NCI-H187 (cell line): ENCODE measurements at regions not wholly inside any gene's neighbourhood (a gene's known extent, or its start where the extent isn't known, plus 50 kb on each side); places are given as distances from the start of the nearest gene placed in this dataset.

ENCODE experiments used
- DNase-seq, 2 experiments: peaks; one replicate each; lab custom pipeline; 2025; lab: John Stamatoyannopoulos, UW

DNA sequence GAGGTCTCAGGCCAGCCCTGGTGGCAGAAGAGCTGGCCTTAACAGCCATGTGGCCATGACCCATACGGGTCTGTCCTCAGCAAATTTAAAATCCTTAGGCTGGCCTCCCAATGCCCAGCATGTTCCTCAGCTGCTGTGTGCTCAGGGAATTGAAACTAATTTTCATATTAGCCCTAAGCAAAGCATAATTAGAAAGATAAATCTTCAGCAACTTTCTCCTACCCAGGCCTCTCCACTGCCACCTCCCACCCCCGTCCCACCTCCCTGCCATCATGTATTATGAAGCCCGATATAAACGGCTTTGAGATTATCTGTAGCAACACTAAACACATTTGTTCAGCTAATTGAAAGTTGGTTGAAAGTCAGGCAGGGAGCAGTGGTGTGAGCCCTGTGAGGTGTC, 178.8 kb upstream of the NTM start:
- DNase-seq, result no peak

DNA sequence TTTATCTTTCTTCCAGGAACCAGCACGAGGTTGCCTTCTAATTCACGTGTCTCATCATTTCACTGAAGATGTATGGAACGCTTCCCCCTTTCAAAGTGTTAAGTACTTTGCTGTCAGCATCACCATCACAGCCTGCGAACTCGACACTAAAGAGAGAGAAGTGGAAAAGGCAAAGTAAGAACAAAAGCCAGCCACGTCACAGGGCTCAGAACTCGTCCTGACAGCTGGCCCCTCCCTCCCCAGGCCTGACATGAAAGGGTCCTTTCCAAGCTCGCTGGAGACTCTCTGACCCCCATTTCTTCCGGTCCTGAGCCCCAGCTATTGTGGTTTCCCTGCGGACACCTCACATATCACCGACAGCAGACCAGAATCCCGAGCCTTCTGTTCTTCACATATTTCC, 177.8 kb upstream of the NTM start:
- DNase-seq, result no peak

DNA sequence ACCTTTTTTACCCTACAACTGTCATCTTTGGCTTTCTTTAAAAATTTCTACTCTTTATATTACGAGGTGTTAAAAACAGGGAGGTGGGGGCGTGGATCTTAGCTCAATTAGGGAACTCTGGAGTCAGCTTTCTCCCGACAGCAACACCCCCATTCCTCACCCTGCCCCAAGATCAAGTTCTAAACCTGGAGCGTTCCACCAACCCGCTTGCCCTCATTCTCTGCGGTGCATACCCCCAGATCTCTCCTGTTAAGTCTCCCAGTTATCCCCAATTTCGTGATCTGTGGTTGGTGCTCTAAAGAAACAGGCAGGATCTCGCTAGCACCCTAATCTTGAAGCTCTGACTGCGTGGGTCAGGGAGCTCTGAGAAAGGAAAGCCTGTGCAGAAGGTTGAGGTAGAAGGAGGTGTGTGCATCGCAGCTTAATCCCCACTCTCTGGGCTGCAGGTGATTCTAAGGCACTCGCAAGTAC, 177.3 kb upstream of the NTM start:
- no peak for DNase-seq

DNA sequence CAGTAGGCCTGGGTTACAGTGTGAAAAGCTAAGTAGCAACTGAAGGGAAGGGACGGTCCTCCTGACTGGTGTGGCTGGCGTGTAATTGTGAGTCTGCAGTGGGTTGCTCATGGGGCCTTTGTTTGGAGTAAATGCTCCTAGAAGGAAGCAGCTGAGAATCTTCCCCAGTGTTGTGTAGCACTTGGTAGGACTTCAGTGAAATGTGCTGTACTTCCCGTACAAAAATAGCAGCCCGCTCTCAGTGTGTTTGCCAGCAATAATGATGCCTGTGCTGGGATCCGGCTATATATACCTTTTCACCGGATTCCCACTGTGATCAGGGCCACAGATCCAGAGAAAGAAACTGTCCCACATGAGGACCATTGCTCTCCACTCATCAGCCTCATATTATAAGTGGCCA, 175.7 kb upstream of the NTM start:
- no peak for DNase-seq

DNA sequence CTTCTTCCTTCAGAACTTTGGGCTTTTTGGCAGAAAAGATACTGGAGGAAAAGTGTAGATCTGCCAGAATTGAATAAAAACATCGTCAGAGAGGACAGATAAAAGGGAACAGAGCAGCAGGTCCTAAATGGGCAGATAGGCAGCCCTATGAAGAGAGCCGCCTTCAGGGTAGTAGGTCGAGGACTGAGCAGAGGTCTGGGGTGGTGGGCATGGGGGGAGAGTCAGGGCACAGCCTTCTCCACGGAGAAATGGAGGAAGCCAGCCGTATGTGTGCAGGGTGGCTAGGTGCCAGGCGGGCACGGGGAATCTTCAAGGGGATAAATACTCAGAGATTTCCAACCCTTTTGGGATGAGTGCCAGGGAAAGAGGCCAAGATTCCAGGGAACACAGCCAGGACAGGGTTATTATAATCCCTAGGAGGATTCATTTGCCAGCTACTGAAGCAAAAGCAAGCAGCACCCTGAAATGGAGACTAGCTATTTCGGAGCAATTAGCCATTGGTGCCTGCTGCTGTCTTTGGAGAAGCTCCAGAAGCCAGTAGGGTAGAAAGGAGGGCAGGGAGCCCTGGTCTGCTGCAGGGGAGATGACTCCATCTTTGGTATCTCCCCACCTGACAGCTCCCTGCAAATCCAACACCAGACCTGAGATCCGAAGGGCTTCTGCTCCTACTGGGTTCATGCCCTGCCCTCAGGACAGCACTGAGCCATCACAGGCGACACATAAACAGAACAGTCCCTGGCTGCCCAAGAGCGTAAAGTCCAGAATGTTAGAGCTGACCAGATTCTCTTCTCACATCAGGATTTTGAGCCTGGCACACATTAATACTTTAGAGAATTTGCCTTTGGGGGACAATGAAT, 174.5 kb upstream of the NTM start:
- no peak for DNase-seq

DNA sequence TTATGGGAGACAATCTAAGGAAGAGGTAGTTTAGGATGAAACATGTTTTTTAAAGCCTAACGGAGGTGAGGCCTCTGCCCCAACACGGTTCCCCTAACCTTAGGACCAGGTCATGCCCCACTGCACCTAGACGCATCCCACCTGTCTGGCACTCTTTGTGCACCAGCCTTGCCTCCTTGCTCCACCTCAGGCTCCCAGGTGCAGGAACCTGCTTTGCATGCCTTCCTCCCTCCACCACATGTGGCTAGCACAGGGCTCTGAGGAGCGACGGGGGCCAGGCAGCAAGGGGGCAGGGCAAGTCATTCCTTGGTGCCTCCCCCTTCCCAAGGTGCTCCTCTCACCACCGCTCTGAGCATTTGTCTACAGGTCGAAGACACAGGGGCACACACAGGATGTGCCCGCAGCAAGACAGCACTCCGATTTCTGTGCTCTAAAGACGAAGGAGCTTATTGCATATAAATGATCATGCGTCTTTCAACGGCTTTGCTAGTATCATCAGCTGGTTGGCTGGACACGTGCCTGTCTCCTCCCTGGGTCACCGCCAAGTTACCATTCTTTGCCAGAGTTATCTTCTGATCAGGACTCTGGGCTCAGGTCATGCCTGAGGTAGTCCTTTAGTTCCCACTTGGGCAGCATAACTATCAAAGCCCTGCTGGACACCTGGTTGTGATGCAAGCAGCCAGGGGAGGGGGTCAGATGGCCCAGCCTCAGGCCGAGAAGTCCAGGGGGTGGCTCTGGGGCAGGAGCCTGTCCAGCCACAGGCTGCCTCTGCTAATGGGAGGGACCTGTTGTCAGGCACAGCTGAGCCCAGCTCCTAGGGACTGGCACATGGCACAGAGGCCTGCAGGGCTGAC, 172.0 kb upstream of the NTM start:
- no peak for DNase-seq

DNA sequence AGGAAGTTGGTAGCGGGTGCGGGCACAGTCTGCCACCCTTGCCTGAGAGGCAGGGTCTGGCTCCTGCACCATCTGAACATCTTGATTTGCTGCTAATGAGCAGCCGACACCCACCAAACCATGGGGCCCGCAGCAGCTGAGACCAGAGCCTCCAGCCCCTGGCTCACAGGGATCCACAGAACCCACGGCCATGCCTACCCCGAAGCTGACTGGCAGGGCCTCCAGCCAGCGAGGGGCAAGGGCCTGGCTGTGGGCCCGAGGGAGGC, 171.5 kb upstream of the NTM start:
- no peak for DNase-seq

DNA sequence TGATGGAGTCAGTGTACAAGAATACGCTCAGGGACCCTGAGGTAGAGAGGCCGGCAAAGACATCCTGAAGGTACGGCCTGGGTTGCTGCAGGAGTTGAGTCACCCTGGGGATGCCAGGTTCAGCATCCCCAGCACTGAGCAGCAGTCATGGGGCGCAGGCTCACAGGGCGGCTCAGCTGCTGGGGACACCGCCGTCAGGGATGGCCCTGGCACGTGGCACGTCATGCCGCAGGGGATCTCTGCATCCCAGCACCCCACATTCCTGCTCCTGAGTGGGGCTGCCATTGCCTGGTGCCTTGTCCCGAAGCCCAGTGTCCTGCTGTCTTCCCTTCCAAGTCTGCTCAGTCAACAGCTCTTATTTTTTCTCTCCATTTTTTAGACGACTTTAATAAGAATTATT, 168.7 kb upstream of the NTM start:
- no peak for DNase-seq

DNA sequence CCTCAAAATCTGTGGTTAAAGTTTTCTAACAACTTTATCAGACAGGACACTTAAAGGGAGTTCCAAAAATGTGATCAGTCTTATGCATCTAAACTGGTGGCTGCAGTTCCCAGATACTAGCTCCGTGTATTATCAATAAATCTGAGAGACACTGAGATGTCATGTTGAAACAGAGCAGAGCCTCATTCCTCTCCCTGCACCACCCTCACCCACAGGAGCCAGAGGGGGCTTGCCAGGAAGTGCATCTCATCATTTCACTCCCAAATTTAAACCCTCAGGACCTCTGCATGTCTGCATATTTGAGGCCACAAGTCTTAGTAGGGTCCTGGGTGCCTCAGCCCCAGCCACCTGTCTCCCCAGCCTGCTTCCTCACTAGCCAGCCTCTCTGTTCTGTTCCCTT, 167.4 kb upstream of the NTM start:
- no peak for DNase-seq

DNA sequence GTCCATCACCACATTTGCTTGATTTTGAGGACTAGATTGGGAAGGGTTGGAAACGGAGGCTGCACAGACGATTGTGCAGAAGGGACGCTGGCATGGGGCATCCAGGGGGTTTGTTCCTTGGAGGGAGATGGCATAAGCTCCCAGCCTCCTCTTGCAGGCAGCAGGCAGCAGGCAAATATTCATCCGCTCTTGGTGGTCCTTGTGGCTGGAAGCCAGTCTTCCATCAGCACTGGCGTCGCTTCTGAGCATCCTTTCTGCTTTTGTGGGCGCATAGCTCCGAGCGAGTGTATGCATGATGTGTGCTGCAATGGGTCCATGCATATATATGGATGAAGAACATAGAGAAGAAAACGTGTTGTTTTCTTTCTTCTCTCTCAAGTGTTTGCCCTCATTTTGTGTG, 166.1 kb upstream of the NTM start:
- DNase-seq, result no peak

DNA sequence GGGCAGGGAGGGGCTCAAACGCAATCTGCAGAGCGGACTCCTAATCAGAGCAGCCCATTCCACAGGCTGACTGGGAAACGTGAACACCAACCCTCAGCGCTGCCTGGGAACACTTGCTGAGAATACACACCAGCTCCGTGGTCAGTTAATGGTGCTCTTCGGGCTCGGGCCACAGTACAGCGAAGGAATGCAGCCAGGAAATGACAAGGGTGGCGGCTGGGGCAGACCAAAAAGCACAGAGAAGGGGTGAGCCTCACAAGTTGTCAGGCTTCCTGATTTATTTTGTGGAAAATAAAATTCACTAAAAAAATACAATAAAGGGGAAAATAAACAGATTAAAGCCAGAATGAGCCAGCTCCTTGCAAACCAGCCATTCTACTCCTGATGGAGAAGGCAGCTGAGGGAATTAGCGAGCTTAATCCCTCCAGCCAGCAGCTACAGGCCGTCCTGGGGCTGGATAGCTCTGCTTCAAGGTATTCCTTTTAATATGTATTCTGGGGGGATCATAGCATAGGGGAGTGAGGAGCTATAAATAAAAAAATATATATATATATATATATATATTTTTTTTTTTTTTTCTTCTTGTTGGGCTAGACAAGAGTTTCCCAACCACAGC, 165.5 kb upstream of the NTM start:
- no peak for DNase-seq

DNA sequence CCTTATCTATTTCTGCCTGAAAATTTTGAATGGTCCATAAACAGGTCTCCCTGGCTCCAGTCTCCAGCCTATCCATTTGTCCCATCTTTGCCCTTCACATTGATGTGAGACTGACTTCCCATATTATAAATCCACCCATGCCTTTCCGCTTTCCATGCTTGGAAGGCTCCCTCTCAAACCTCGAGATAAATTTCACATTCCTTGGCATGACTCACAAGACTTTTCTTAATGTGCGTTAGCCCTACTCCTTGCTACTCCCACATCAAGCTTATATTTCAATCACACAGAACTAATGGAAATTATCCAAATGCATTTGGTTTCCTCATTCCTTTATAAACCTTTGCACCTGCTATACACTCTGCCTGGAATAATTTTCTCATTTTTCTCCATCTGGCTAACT, 163.7 kb upstream of the NTM start:
- DNase-seq, result no peak

DNA sequence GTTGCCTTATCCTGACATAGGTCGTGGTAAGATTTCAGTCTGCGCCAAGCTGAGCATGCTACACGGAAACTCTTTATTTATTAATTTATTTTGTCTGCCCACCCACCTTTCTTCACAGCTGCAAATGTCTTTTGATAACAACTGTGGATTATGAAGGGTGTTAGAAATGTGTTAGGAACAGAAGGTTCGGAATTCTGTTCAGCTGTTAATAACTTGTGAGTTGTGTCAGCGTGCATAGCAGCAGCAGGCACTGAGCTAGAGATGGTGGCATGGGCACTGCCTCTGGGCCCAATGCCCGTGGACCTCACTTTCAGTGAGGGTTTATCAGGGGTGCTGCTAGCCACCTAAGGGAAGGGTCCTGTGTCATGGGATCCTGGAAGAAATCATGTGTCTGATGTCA, 162.5 kb upstream of the NTM start:
- no peak for DNase-seq

DNA sequence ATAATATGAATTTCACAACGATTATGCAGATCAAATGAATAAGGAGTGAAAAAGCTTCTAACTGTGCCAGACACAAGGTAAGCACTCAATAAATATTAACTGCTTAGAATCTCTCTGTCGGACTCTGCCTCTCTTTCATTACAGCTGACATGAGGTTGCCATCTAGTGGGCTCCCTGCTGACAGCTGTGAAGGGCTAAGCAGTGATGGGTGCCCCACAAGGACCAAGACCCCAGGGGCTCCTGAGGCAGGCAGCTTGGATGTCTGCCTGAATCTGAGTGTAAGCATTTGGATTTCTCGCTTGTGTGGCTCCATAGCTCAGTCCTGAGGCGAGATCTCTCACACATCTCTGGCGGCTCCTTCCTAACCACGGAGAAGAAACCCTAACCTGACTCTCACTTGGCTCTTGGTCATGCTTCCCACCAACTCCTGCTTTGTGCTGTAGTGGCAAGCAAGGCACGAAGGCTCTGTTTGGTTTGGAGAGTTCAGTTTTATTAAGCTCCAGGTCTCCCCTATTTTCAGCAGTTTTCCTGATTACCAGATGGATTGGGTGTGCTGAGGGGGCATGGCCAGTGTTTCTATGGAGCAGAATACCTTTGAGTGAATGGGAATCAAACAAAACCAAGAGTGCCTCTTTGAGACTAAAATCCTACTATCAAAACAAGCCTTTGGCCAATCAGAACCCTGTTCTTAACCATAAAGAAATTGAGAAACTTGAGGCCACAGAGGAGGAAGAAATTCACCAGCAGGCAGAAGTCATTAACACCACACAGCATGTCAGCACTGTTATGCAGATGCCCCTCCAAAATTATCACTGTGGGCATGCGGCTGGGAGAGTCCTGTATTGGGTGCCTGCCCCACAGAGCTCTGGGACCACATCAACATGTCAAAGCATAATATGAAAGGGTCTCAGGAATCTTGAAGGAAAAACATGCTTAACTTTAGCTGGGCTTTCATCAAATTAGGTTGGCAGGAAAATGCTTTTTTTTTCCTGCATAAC, 152.8 kb upstream of the NTM start:
- DNase-seq, result no peak

DNA sequence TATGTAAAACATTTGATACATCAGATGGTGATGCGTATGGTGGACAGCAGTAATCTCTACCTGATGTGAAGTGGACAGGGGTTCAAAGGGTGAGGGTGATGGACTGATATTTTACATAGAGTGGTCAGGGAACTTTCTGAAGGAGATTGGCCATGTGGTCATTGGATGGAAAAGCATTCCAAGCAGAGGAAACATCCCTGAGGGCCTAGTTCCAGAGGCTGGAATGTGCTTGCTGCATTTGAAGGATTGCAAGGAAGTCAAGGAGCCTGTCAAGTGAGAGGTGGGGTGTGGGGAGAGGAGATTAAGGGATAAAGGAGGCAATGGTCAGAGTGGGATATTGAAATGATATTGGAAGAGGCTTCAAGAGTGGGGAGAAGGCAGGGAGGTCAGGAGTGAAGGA, 151.9 kb upstream of the NTM start:
- no peak for DNase-seq

DNA sequence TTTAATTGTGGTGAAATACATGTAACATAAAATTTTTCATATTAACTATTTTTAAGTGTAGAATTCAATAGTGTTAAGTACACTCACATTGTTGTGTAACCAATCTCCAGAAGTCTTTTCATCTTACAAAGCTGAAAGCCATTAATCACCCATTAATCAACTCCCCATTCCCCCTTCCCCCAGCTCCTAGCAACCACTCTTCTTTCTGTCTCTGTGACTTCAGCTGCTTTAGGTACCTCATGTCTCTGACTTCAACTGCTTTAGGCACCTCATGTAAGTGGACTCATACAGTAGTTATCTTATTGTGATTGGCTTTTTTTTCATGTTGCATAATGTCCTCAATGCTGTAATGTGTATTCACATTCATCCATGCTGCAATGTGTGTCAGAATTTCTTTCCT, 150.8 kb upstream of the NTM start:
- DNase-seq, result no peak

DNA sequence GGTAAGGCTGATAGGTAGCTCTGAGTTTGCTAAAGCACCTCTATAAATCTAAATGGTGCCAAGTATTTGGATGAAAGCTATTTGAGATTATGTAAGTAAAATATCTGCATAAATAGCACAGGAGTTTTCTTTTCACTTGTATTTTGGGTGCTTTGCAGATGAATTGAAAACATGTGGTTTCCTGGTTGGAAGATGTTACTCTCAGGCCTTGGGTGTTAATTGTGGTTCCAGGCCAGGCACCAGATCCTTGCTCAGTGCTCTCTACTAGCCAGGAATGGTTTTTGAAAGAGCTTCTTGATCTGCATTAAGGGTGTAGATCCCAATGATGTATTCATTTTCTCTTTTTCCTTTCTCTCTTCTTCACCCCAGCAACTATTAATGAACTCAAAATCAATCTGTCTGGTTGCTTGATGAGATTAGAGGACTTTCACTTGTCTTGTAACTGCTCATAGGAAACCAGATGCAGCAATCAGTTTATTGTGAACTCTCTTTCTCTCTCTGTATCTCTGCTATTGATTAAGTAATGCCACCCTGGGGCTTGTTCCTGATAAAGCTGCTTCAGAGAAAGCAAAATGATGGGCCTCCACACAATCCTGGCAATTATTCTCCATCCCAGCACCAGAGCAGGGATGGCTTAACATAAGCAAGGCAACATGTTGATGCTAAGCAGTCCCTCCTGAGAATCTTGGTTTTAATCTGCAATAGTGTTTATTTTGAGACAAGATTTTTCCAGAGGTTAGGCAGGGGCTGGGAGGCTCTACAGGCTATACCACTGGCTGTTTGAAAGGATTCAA, 147.0 kb upstream of the NTM start:
- no peak for DNase-seq

DNA sequence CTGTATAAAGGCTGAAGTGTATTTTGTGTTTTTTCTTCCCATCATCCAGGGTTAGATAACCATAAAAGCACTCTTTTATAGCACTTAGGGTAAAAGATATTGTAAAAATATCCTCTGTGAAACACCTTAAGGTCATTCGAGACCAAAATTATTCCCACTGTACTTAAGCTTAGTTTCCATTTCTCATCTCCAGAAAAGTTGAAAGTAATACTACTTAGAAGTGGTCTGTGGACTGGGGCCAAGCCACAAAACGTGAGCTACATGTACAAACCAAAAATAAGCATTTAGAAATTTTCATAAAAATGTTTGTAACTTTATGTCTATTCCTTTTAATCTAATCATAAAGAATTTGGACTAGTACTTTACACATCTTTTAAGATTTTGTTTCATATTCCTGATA, 142.0 kb upstream of the NTM start:
- DNase-seq, result no peak

DNA sequence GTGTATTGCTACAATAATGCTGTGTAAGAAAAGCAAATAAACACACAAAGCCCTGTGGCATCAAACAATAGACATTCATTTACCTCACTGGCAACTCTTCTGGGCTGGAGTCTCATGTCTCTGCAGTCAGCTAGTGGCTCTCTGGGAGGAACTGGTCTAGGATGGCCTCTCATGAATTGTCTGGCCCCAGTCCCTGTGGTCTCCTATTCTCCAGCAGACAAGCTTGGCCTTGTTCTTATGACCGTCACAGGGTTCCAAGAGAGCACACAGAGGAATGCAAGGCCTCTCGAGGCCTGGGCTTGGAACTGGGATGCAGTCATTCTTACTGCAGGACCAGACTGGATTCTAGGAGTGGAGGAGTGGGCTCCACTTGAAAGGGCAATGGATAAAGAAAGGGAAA, 141.2 kb upstream of the NTM start:
- DNase-seq, result no peak

DNA sequence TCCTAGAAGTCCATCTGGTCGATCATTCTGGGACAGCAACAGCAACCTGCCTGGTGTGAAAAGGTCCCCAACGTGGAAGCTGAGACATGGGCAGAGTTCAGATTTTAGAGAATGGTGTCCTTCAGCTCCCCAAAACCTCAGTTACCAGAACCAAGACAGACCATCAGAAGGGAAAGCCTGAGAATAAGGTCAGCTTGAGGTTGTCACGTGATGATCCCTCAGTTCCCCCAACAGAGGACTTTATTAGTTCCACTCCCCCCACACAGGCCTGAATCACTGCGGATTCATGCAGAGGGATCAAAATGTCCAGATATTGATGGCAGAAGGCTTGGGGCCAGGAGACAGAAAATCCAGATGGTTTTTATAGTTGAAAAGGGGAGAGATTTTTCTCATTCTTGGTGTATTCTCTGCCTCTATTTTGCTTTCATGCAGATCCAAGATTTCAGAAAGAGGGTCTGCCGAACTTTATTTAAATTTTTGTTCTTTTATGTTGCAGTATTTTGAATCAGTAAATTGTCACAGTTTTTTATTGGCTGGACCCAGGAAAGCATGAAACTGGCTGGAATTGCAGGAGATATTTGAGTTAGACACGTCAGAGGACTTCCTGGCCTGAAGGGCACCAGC, 139.0 kb upstream of the NTM start:
- DNase-seq, result no peak

DNA sequence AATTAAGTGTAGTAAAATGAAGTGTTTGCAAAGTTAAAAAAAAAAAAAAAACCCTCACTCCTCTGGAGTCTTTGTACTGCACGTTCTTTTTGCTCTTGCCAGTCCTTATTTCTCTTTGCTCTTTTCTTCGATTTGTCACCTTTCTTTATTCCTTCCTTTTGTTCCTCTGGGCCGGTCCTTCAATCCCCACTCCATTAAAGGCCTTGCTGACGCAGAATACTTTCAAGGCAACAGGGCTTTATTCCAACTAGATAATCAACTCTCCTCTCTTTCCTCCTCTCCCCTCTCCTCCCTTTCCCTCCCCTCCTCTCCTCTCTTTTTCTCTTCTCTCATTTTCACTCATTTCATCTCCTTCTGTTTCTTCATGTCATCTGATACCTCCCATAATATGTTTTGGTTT, 138.2 kb upstream of the NTM start:
- DNase-seq, result no peak
